Mesenchymal stem cell (in vitro differentiated cells and primary cell): ENCODE measurements at regions not wholly inside any gene's neighbourhood (a gene's known extent, or its start where the extent isn't known, plus 50 kb on each side); places are given as distances from the start of the nearest gene placed in this dataset.

Experiments used
- DNase-seq: peaks from one replicate; pipeline ENCODE4 v3.0.0-alpha.2; 2013
- H2AFZ ChIP-seq: one replicate; pipeline ENCODE4 v1.6.1; 2013; ENCODE audit warnings: low read depth, mild to moderate bottlenecking, control low read depth, inconsistent platforms, low read length, moderate library complexity
- H2AK5ac ChIP-seq: 2 replicates; pipeline ENCODE4 v1.6.1; 2013; ENCODE audit warnings: low read length, moderate library complexity, mild to moderate bottlenecking, inconsistent platforms; ENCODE audit not compliant: severe bottlenecking
- H2BK120ac ChIP-seq: one replicate; pipeline ENCODE4 v1.6.1; 2013; ENCODE audit warnings: low read depth, mild to moderate bottlenecking, inconsistent platforms, low read length, moderate library complexity
- H2BK12ac ChIP-seq, 2 experiments: one replicate each; pipeline ENCODE4 v1.6.1; 2013; ENCODE audit warnings: inconsistent platforms in 2 of 2, low read length in 2 of 2, mild to moderate bottlenecking in 2 of 2, moderate library complexity in 2 of 2, control low read depth in 1 of 2
- H2BK15ac ChIP-seq: one replicate; pipeline ENCODE4 v1.6.1; 2013; ENCODE audit warnings: mild to moderate bottlenecking, low read depth, inconsistent platforms; ENCODE audit not compliant: poor library complexity, severe bottlenecking
- H2BK5ac ChIP-seq: 2 replicates; pipeline ENCODE4 v1.6.1; 2013; ENCODE audit warnings: low read depth, mild to moderate bottlenecking, low read length, control low read depth, inconsistent platforms; ENCODE audit not compliant: poor library complexity, severe bottlenecking
- H3K14ac ChIP-seq, 2 experiments: one replicate each; pipeline ENCODE4 v1.6.1; 2013; ENCODE audit warnings: inconsistent platforms in 2 of 2, low read length in 2 of 2, control low read depth in 1 of 2, mild to moderate bottlenecking in 1 of 2, moderate library complexity in 1 of 2
- H3K18ac ChIP-seq, 2 experiments: one replicate each; pipeline ENCODE4 v1.6.1; 2013; ENCODE audit warnings: inconsistent platforms in 2 of 2, low read length in 2 of 2, control low read depth in 1 of 2, low read depth in 1 of 2, mild to moderate bottlenecking in 1 of 2
- H3K23ac ChIP-seq, 2 experiments: one replicate each; pipeline ENCODE4 v1.6.1; 2013; ENCODE audit warnings: inconsistent platforms in 2 of 2, low read length in 2 of 2, mild to moderate bottlenecking in 2 of 2, moderate library complexity in 2 of 2, control low read depth in 1 of 2
- H3K27ac ChIP-seq: 2 replicates; pipeline ENCODE4 v1.5.1; 2013; ENCODE audit warnings: mild to moderate bottlenecking, moderate library complexity, low read length, control low read depth, inconsistent platforms; ENCODE audit not compliant: poor library complexity, severe bottlenecking
- H3K27me3 ChIP-seq, 2 experiments: 2 replicates each; pipeline versions ENCODE4 v1.6.1 to v1.7.0; 2013; ENCODE audit warnings: low read length in 2 of 2, mild to moderate bottlenecking in 2 of 2, moderate library complexity in 2 of 2, control low read depth in 1 of 2, inconsistent platforms in 1 of 2; ENCODE audit not compliant: control insufficient read depth in 1 of 2, insufficient read depth in 1 of 2
- H3K36me3 ChIP-seq, 2 experiments: 2 replicates each; pipeline versions ENCODE4 v1.6.1 to v1.7.0; 2013; ENCODE audit warnings: low read length in 2 of 2, control low read depth in 1 of 2, inconsistent platforms in 1 of 2, low read depth in 1 of 2, mild to moderate bottlenecking in 1 of 2; ENCODE audit not compliant: insufficient read depth in 2 of 2, control insufficient read depth in 1 of 2
- H3K4ac ChIP-seq, 2 experiments: one replicate each; pipeline ENCODE4 v1.6.1; 2013; ENCODE audit warnings: inconsistent platforms in 2 of 2, low read length in 2 of 2, mild to moderate bottlenecking in 2 of 2, moderate library complexity in 2 of 2, control low read depth in 1 of 2, low read depth in 1 of 2
- H3K4me1 ChIP-seq: 2 replicates; pipeline ENCODE4 v1.6.1; 2013; ENCODE audit warnings: low read depth, low read length, control low read depth; ENCODE audit not compliant: control insufficient read depth, insufficient read depth
- H3K4me2 ChIP-seq: 2 replicates; pipeline ENCODE4 v1.6.1; 2013; ENCODE audit warnings: low read length, mild to moderate bottlenecking, inconsistent platforms; ENCODE audit not compliant: poor library complexity, severe bottlenecking
- H3K4me3 ChIP-seq, 2 experiments: 2 replicates each; pipeline versions ENCODE4 v1.5.1 to v1.7.0; 2013; ENCODE audit warnings: low read length in 2 of 2, mild to moderate bottlenecking in 2 of 2, control low read depth in 1 of 2, low read depth in 1 of 2; ENCODE audit not compliant: insufficient read depth in 1 of 2
- H3K79me1 ChIP-seq: replicated peaks from 2 replicates; pipeline ENCODE4 v1.6.1; 2013; ENCODE audit warnings: mild to moderate bottlenecking, control low read depth, low read length, inconsistent platforms; ENCODE audit not compliant: poor library complexity, severe bottlenecking
- H3K9ac ChIP-seq: 2 replicates; pipeline ENCODE4 v1.7.0; 2013; ENCODE audit warnings: mild to moderate bottlenecking, low read length, moderate library complexity
- H3K9me3 ChIP-seq: 2 replicates; pipeline ENCODE4 v1.7.0; 2013; ENCODE audit warnings: mild to moderate bottlenecking, low read length; ENCODE audit not compliant: control insufficient read depth
- H4K8ac ChIP-seq: one replicate; pipeline ENCODE4 v1.6.1; 2013; ENCODE audit warnings: inconsistent platforms, mild to moderate bottlenecking, low read length, moderate library complexity
- H4K91ac ChIP-seq: one replicate; pipeline ENCODE4 v1.6.1; 2013; ENCODE audit warnings: mild to moderate bottlenecking, low read length, inconsistent platforms
- WGBS: methylation state at CpG from one replicate; pipeline ENCODE4 v1.1.7; 2013; ENCODE audit warnings: mixed read lengths; 5-methylcytosine and 5-hydroxymethylcytosine counted together

DNA sequence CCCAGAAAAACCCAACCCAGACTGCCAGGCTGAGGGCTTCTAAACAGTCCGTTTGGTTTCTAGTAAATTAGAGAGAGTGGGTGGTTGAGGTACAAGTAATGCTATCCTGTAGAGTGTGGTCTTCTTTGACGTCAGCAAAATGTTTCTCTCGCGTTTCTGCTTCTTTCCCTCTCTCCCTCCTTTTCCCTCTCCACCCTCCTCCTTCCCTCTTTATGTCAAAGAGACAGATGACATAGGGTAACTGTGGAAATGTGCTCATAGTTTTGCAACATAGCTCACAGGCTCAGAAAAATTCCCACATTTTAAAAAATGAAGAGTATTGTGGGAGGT is 158.3 kb downstream of the TOMM20 start:
- H2AK5ac ChIP-seq = peak overlapping the region; percentile 76
- H3K27me3 ChIP-seq = no peaks in the 10 kb centered on the region
- peak overlapping the region; percentile 78 for H4K8ac ChIP-seq
- H3K4me3 ChIP-seq = peak overlapping the region in 1 of 2 experiments; percentile 50
- H3K27ac ChIP-seq = peak overlapping the region; percentile 99
- H3K14ac ChIP-seq = no peak overlapping the region
- H2AFZ ChIP-seq = no peak overlapping the region
- H3K79me1 ChIP-seq = no peaks in the 10 kb centered on the region
- peak overlapping the region; percentile 84 for H2BK5ac ChIP-seq
- WGBS = no CpG with 5 or more reads among the region's 4 CpGs
- no peak overlapping the region for H2BK15ac ChIP-seq
- no peak overlapping the region for H3K4me2 ChIP-seq
- peak overlapping the region; percentile 75 to 84 for H2BK12ac ChIP-seq
- peaks cover 22% of the 10 kb centered on the region for H3K4me1 ChIP-seq
- peak overlapping the region; percentile 92 for H4K91ac ChIP-seq
- H3K9ac ChIP-seq = peak overlapping the region; percentile 88
- DNase-seq = peak; percentile 97
- H3K9me3 ChIP-seq = no peaks in the 10 kb centered on the region
- peak overlapping the region in 1 of 2 experiments; percentile 26 for H3K23ac ChIP-seq
- H3K18ac ChIP-seq = peak overlapping the region; percentile 41 to 94
- H2BK120ac ChIP-seq = peak overlapping the region; percentile 93
- peak overlapping the region in 1 of 2 experiments; percentile 93 for H3K4ac ChIP-seq
- H3K36me3 ChIP-seq = no peaks in the 10 kb centered on the region

- Histone ChIP-seq H4K8ac (peak overlapping the region; percentile 20), H3K9ac (peak overlapping the region; percentile 88), H3K9me3 (no peaks in the 10 kb centered on the region), H2AFZ (no peak overlapping the region), H3K4me1 (peaks cover 25% of the 10 kb centered on the region), H3K4me3 (peak overlapping the region in 1 of 2 experiments; percentile 50), H3K4ac (peak overlapping the region; percentile 71 to 82), H3K4me2 (peak overlapping the region; percentile 57), H3K14ac (no peak overlapping the region), H2BK12ac (peak overlapping the region; percentile 60 to 87), H3K27ac (peak overlapping the region; percentile 99), H2BK5ac (peak overlapping the region; percentile 84), H3K23ac (peak overlapping the region in 1 of 2 experiments; percentile 87), H3K18ac (peak overlapping the region; percentile 41 to 79), H4K91ac (peak overlapping the region; percentile 73), H3K79me1 (peaks cover 2% of the 10 kb centered on the region), H2AK5ac (peak overlapping the region; percentile 86), H2BK15ac (peak overlapping the region; percentile 91), H2BK120ac (peak overlapping the region; percentile 93), H3K27me3 (no peaks in the 10 kb centered on the region), H3K36me3 (no peaks in the 10 kb centered on the region)
- peak; percentile 94 for DNase-seq
- WGBS = 18% methylated on average over 36 of the region's 37 CpGs
These were observed 158.8 kb downstream of the TOMM20 start for GRCh38 chr1:234969581-234970400.

DNA sequence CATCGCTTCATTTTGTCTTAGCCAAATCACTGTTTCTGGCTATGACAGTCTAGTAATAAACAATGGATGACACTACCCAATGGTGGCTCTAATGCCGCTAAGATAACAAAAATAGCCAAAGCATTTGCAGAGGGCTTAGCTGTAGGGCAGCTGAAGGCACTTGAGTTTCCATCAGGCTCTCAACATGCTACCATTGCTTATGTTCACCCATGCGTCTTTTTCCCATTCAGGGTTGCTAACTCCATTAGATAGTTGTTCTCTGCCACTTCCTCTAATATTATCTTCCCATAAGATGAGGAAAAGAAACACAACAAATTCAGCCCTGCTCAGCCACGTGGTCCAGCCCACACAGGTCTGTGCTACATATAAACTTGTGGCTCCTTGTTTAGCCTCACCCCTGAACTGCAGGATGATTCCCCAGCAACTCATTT is 159.6 kb downstream of the TOMM20 start:
- Histone ChIP-seq H2AK5ac (peak overlapping the region; percentile 92), H3K9ac (peak overlapping the region; percentile 88), H3K79me1 (peaks cover 2% of the 10 kb centered on the region), H3K4ac (peak overlapping the region; percentile 39 to 71), H3K14ac (no peak overlapping the region), H3K4me3 (no peak overlapping the region), H3K9me3 (no peaks in the 10 kb centered on the region), H2BK5ac (no peak overlapping the region), H3K4me1 (peaks cover 25% of the 10 kb centered on the region), H2AFZ (no peak overlapping the region), H3K36me3 (no peaks in the 10 kb centered on the region), H4K8ac (peak overlapping the region; percentile 66), H3K23ac (no peak overlapping the region), H2BK12ac (peak overlapping the region; percentile 12 to 60), H3K4me2 (no peak overlapping the region), H3K18ac (peak overlapping the region; percentile 41 to 62), H2BK120ac (no peak overlapping the region), H4K91ac (no peak overlapping the region), H3K27me3 (no peaks in the 10 kb centered on the region), H3K27ac (peak overlapping the region; percentile 99), H2BK15ac (no peak overlapping the region)
- no peak for DNase-seq
- WGBS = 71% methylated on average over 4 of the region's 4 CpGs

DNA sequence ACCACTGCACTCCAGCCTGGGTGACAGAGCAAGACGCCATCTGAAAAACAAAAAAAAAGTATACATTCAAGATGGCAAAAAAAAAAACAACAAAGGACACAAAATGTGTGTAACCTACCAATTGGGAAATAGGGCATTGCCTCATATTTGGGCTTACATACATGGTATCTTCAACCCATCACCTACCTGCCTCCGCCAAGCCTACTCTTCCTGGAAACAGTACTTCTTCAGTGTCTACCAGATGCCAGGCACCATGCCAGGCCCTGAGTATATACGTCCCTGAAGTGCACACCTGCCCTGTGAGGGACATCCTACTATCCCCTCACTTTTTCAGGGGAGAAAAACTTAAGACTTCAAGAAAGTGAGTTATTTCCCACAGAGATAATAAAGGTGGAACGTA is 160.2 kb downstream of the TOMM20 start:
- Histone ChIP-seq H3K27ac (no peak overlapping the region), H2AK5ac (peak overlapping the region; percentile 92), H3K4ac (peak overlapping the region; percentile 9 to 65), H3K27me3 (no peaks in the 10 kb centered on the region), H3K4me2 (no peak overlapping the region), H2BK12ac (peak overlapping the region; percentile 34 to 94), H3K36me3 (no peaks in the 10 kb centered on the region), H2BK15ac (no peak overlapping the region), H4K8ac (peak overlapping the region; percentile 52), H3K79me1 (peaks cover 2% of the 10 kb centered on the region), H2BK120ac (no peak overlapping the region), H3K4me3 (no peak overlapping the region), H3K14ac (peak overlapping the region in 1 of 2 experiments; percentile 26), H3K4me1 (peaks cover 24% of the 10 kb centered on the region), H3K9ac (no peak overlapping the region), H4K91ac (peak overlapping the region; percentile 77), H2BK5ac (no peak overlapping the region), H3K9me3 (no peaks in the 10 kb centered on the region), H3K18ac (peak overlapping the region; percentile 61 to 69), H3K23ac (no peak overlapping the region), H2AFZ (no peak overlapping the region)
- no peak for DNase-seq
- 98% methylated on average over 4 of the region's 4 CpGs for WGBS
